ENCODE measurements at regions not wholly inside any gene's neighbourhood (a gene's known extent, or its start where the extent isn't known, plus 50 kb on each side); places are given as distances from the start of the nearest gene placed in this dataset.

- H3K9me3 ChIP-seq, result no peaks in the 10 kb centered on the region
- TF ChIP-seq CTCF (IDR thresholded peaks at IDR 0.05), result no peak
- DNase-seq (no peak), ATAC-seq (no peak)
- no peaks in the 10 kb centered on the region for H3K4me1 ChIP-seq
- no peaks in the 10 kb centered on the region for H3K36me3 ChIP-seq (ENCODE audit: insufficient read depth in 1 of 2, low read depth in 1 of 2)
- 37 to 53% (median 39%) methylated on average over 6 of the region's 6 CpGs for WGBS, 3 donors
- intact Hi-C loops (cut with DNase I), result no loop called here
- H3K27ac ChIP-seq, result no peak overlapping the region
- H3K4me3 ChIP-seq, result no peak overlapping the region
- H3K27me3 ChIP-seq (ENCODE audit: insufficient read depth in 3 of 3, low read length in 2 of 3), result no peaks in the 10 kb centered on the region
These were observed 62.4 kb upstream of the POU2F1 start for GRCh38 chr1:167158111-167158812.

- H3K4me3 ChIP-seq, result no peak overlapping the region
- intact Hi-C loops (cut with DNase I), result no loop called here
- WGBS, 3 donors, result 84 to 91% (median 85%) methylated on average over 3 of the region's 3 CpGs
- no peak overlapping the region for H3K27ac ChIP-seq
- no peaks in the 10 kb centered on the region for H3K4me1 ChIP-seq
- ATAC-seq, result no peak
- no peaks in the 10 kb centered on the region for H3K9me3 ChIP-seq
- TF ChIP-seq CTCF (IDR thresholded peaks at IDR 0.05), result no peak
- no peaks in the 10 kb centered on the region for H3K27me3 ChIP-seq (ENCODE audit: insufficient read depth in 3 of 3, low read length in 2 of 3)
- DNase-seq, result no peak
- H3K36me3 ChIP-seq (ENCODE audit: insufficient read depth in 1 of 2, low read depth in 1 of 2), result no peaks in the 10 kb centered on the region
These were observed 61.8 kb upstream of the POU2F1 start for GRCh38 chr1:167158813-167159275.

- Histone ChIP-seq H3K27ac (no peak overlapping the region), H3K4me1 (no peaks in the 10 kb centered on the region), H3K27me3 (ENCODE audit: insufficient read depth in 3 of 3, low read length in 2 of 3) (no peaks in the 10 kb centered on the region), H3K36me3 (ENCODE audit: insufficient read depth in 1 of 2, low read depth in 1 of 2) (no peaks in the 10 kb centered on the region), H3K9me3 (no peaks in the 10 kb centered on the region), H3K4me3 (no peak overlapping the region)
- no peak for TF ChIP-seq CTCF (IDR thresholded peaks at IDR 0.05)
- ATAC-seq (no peak), DNase-seq (no peak)
- intact Hi-C loops (cut with DNase I), result no loop called here
- 91 to 92% (median 91%) methylated on average over 5 of the region's 5 CpGs for WGBS, 3 donors
These were observed 60.9 kb upstream of the POU2F1 start for GRCh38 chr1:167159782-167160181.

GRCh38 chr1:167161242-167161641 lies 59.4 kb upstream of the POU2F1 start:
- H3K4me3 ChIP-seq, result no peak overlapping the region
- no peak overlapping the region for H3K27ac ChIP-seq
- WGBS, 3 donors, result 67 to 70% (median 68%) methylated on average over 5 of the region's 5 CpGs
- H3K36me3 ChIP-seq (ENCODE audit: insufficient read depth in 1 of 2, low read depth in 1 of 2), result no peaks in the 10 kb centered on the region
- H3K9me3 ChIP-seq, result no peaks in the 10 kb centered on the region
- H3K4me1 ChIP-seq, result no peaks in the 10 kb centered on the region
- TF ChIP-seq CTCF (IDR thresholded peaks at IDR 0.05), result no peak
- no peak for DNase-seq
- intact Hi-C loops (cut with DNase I), result no loop called here
- no peak for ATAC-seq
- no peaks in the 10 kb centered on the region for H3K27me3 ChIP-seq (ENCODE audit: insufficient read depth in 3 of 3, low read length in 2 of 3)

- ATAC-seq, result no peak
- no peaks in the 10 kb centered on the region for H3K36me3 ChIP-seq (ENCODE audit: insufficient read depth in 1 of 2, low read depth in 1 of 2)
- H3K4me3 ChIP-seq, result no peak overlapping the region
- intact Hi-C loops (cut with DNase I), result no loop called here
- no peak overlapping the region for H3K27ac ChIP-seq
- WGBS, 3 donors, result 73 to 88% (median 80%) methylated on average over 4 of the region's 4 CpGs
- no peaks in the 10 kb centered on the region for H3K4me1 ChIP-seq
- no peak for TF ChIP-seq CTCF (IDR thresholded peaks at IDR 0.05)
- no peak for DNase-seq
- H3K27me3 ChIP-seq (ENCODE audit: insufficient read depth in 3 of 3, low read length in 2 of 3), result no peaks in the 10 kb centered on the region
- no peaks in the 10 kb centered on the region for H3K9me3 ChIP-seq
These were observed 58.9 kb upstream of the POU2F1 start for GRCh38 chr1:167161762-167162161.
